T-cell (primary cell): ENCODE measurements at regions not wholly inside any gene's neighbourhood (a gene's known extent, or its start where the extent isn't known, plus 50 kb on each side); places are given as distances from the start of the nearest gene placed in this dataset.
"Not testable (repeated sequence)": the region's sequence is repeated elsewhere in the genome, so short reads cannot be mapped to it uniquely, and the experiment has no call there.

Experiments used
- ATAC-seq, 4 experiments: fragments of 200-7000 bp in 3 of 4; fragments of 150-1000 bp in 1 of 4; cut with Tn5 transposase; replicated peaks in 1 of 4; 1 replicate in 3 of 4; 2 replicates in 1 of 4; pipeline ENCODE4 v1.10.0; 2021; ENCODE audit warnings: moderate library complexity in 3 of 4, mild to moderate bottlenecking in 2 of 4, moderate number of reproducible peaks in 1 of 4
- CTCF ChIA-PET, 2 donors: fragments of 300-600 bp; sonication (Branson Sonifier 250); formaldehyde crosslinking; loops; one replicate each; lab custom pipeline; 2022; ENCODE audit warnings: antibody characterized with exemption in 2 of 2; lab: Charles Lee
- POLR2A ChIA-PET, 2 donors: fragments of 300-600 bp; sonication (Branson Sonifier 250); formaldehyde crosslinking; loops; one replicate each; lab custom pipeline; 2022; ENCODE audit warnings: antibody characterized with exemption in 2 of 2; lab: Charles Lee
- DNase-seq, 35 experiments: peaks; one replicate each; pipeline versions ENCODE4 v3.0.0 to v3.0.0-alpha.2; 2013 to 2023
- H3K27ac ChIP-seq: one replicate; pipeline ENCODE4 v1.5.1; 2013; ENCODE audit warnings: low read length
- H3K27me3 ChIP-seq, 2 experiments: replicated peaks in 1 of 2; 1 replicate in 1 of 2; 2 replicates in 1 of 2; pipeline versions ENCODE4 v1.6.1 to v1.7.0; 2013; ENCODE audit warnings: low read length in 1 of 2, mixed read lengths in 1 of 2; ENCODE audit not compliant: control insufficient read depth in 2 of 2, insufficient read depth in 2 of 2; ENCODE audit errors: extremely low read depth in 1 of 2
- H3K36me3 ChIP-seq, 2 donors: 1 replicate in 1 of 2; 2 replicates in 1 of 2; pipeline versions ENCODE4 v1.6.1 to v1.7.0; 2013; ENCODE audit warnings: low read length in 1 of 2; ENCODE audit not compliant: control insufficient read depth in 2 of 2, insufficient read depth in 1 of 2; ENCODE audit errors: extremely low read depth in 1 of 2
- H3K4me1 ChIP-seq, 2 experiments: 1 replicate in 1 of 2; 2 replicates in 1 of 2; pipeline versions ENCODE4 v1.6.1 to v1.7.0; 2013; ENCODE audit warnings: low read length in 2 of 2, mixed read lengths in 1 of 2; ENCODE audit not compliant: insufficient read depth in 2 of 2, control insufficient read depth in 1 of 2; ENCODE audit errors: extremely low read depth in 1 of 2
- H3K4me3 ChIP-seq, 2 donors: 1 replicate in 1 of 2; 2 replicates in 1 of 2; pipeline versions ENCODE4 v1.5.1 to v1.7.0; 2013; ENCODE audit warnings: mild to moderate bottlenecking in 2 of 2, low read length in 1 of 2, moderate library complexity in 1 of 2; ENCODE audit not compliant: control insufficient read depth in 1 of 2; ENCODE audit errors: extremely low read depth in 1 of 2
- H3K9me3 ChIP-seq: 2 replicates; pipeline ENCODE4 v1.7.0; 2013
- H3K27ac Mint-ChIP-seq, 2 donors: one replicate each; pipeline ENCODE4 v1.8.0; 2020 to 2021; ENCODE audit warnings: mild to moderate bottlenecking in 2 of 2, mixed read lengths in 2 of 2
- H3K27me3 Mint-ChIP-seq, 2 donors: one replicate each; pipeline ENCODE4 v1.8.0; 2021 to 2022; ENCODE audit warnings: mixed read lengths in 2 of 2
- H3K36me3 Mint-ChIP-seq: one replicate; pipeline ENCODE4 v1.8.0; 2021; ENCODE audit warnings: mixed read lengths
- H3K4me1 Mint-ChIP-seq, 3 donors: one replicate each; pipeline ENCODE4 v1.8.0; 2020 to 2022; ENCODE audit warnings: mixed read lengths in 3 of 3, mild to moderate bottlenecking in 1 of 3
- H3K4me3 Mint-ChIP-seq, 3 donors: one replicate each; pipeline ENCODE4 v1.8.0; 2020 to 2022; ENCODE audit warnings: mild to moderate bottlenecking in 3 of 3, mixed read lengths in 3 of 3, moderate library complexity in 3 of 3
- H3K9me3 Mint-ChIP-seq, 3 donors: one replicate each; pipeline ENCODE4 v1.8.0; 2020 to 2022; ENCODE audit warnings: mixed read lengths in 3 of 3
- WGBS: methylation state at CpG from one replicate; pipeline ENCODE4 v1.1.5; 2013; ENCODE audit warnings: missing lambda C conversion rate; ENCODE audit not compliant: insufficient coverage; 5-methylcytosine and 5-hydroxymethylcytosine counted together

DNA sequence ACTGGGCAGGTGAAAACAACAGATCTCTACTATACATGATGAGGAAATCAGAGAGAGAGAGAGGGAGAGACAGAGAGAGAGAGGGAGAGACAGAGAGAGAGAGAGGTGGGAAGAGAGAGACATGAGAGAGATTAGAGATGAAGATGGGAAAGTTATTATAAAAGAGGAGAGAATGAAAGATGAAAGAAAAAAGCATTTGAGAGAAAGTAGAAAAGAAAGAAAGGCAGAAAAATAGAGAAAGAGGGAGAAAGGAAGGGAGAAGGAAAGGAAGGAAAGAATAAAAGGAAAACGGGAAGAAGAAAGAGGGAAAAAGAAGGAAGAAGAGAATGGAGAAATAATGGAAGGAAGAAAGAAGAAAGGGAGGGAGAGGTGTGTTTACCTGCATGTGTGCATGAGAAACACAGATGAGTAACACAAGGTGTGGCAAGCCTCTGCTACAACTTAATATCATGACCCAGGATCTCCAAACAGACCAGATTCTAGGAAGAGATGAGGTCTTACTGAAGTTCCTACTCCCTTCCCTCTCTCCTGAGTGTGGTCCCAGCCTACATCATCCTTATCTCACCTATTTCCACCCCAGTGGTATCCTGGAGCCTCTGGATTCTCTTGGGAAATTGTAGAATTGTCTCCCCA, 176.3 kb downstream of the C12orf75 start:
- CTCF ChIA-PET: no interaction called here
- POLR2A ChIA-PET: no interaction called here
- Mint-ChIP-seq H3K27me3 (peaks cover 26 to 33% of the 10 kb centered on the region in 2 donors), H3K36me3 (no peaks in the 10 kb centered on the region), H3K9me3 (no peaks in the 10 kb centered on the region), H3K4me1 (no peaks in the 10 kb centered on the region), H3K4me3 (no peak overlapping the region), H3K27ac (no peak overlapping the region)
- H3K4me1 ChIP-seq: no peaks in the 10 kb centered on the region
- no peak overlapping the region for H3K27ac ChIP-seq
- 40% methylated on average over 1 of the region's 1 CpG for WGBS
- ATAC-seq (no peak), DNase-seq (no peak)
- H3K36me3 ChIP-seq: no peaks in the 10 kb centered on the region
- no peak overlapping the region for H3K4me3 ChIP-seq
- no peaks in the 10 kb centered on the region for H3K9me3 ChIP-seq
- H3K27me3 ChIP-seq: peaks cover 2 to 7% of the 10 kb centered on the region in 2 experiments

DNA sequence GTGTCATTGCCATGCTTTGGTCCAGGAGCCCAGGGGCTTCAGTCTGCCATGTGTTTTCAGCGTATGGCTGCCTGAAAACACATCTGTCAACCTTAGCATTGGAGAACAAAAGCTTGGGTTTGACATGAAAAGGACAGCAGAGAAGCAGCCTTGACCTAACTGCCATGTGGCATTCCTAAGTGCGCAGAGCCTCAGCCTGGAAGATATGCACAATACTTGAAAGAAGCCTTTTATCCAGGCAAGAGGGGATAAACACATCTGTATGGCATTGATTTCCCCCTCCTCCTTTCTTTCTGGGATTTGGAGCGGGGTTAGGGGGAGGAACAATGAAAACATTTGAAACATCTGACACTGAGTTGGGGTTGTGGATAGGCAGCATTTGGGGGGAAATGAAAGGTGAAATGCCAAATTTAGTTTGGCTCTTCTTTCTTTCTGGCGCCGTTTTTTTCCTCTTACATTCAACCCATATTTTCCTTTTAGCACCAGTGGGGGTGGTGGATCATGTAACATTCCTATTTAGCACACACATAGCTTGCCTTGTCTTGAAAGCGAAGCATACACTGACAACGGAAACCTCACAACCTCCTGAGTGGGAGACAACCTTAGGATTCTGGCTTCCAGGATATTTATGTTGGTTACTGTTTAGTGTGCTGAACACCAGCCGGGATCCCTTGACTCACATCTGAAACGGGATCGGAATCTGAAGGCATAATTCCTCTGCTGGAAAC, 177.0 kb downstream of the C12orf75 start:
- Mint-ChIP-seq H3K27me3 (peaks cover 24 to 32% of the 10 kb centered on the region in 2 donors), H3K9me3 (no peaks in the 10 kb centered on the region), H3K27ac (no peak overlapping the region), H3K4me3 (no peak overlapping the region), H3K36me3 (no peaks in the 10 kb centered on the region), H3K4me1 (no peaks in the 10 kb centered on the region)
- no peaks in the 10 kb centered on the region for H3K36me3 ChIP-seq
- 83% methylated on average over 1 of the region's 10 CpGs for WGBS
- no peak overlapping the region for H3K27ac ChIP-seq
- no peaks in the 10 kb centered on the region for H3K4me1 ChIP-seq
- ChIA-PET CTCF (no interaction called here), POLR2A (no interaction called here)
- ATAC-seq (no peak), DNase-seq (no peak)
- H3K4me3 ChIP-seq: no peak overlapping the region
- no peaks in the 10 kb centered on the region for H3K9me3 ChIP-seq
- peaks cover 2 to 7% of the 10 kb centered on the region in 2 experiments for H3K27me3 ChIP-seq

DNA sequence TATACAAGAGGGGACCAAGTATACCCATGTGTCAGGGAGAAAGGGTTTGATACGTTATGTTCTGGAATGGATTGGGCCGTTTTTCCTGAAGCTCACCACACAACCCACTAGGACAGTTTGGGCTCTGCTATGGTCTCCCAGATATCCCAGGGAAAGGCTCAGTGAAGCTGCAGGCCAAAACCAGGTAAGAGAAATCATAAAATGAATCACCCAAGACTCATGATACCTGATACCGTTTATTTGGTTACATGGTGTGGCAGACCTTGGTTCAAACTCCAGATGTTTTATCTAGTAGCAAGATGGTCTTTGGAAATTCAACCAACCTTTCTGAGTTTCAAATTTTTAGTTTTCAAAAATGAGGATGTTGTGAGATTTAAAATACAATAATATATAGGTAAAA, 177.6 kb downstream of the C12orf75 start:
- DNase-seq: no peak
- POLR2A ChIA-PET: no interaction called here
- no peaks in the 10 kb centered on the region for H3K36me3 Mint-ChIP-seq
- H3K4me1 Mint-ChIP-seq: no peaks in the 10 kb centered on the region
- CTCF ChIA-PET: interaction anchor here in 1 of 2 donors (0.7 kb wide), 1 partner anchor 621 kb away, joined by 3 read pairs; no protein-coding TSS in a partner anchor
- no peak overlapping the region for H3K4me3 Mint-ChIP-seq
- H3K27me3 ChIP-seq: peaks cover 2 to 7% of the 10 kb centered on the region in 2 experiments
- no peaks in the 10 kb centered on the region for H3K9me3 ChIP-seq
- peaks cover 20 to 27% of the 10 kb centered on the region in 2 donors for H3K27me3 Mint-ChIP-seq
- no peak for ATAC-seq
- H3K27ac Mint-ChIP-seq: no peak overlapping the region
- no peaks in the 10 kb centered on the region for H3K36me3 ChIP-seq
- WGBS: no CpG with 5 or more reads among the region's 3 CpGs
- H3K9me3 Mint-ChIP-seq: no peaks in the 10 kb centered on the region
- no peak overlapping the region for H3K4me3 ChIP-seq
- no peak overlapping the region for H3K27ac ChIP-seq
- H3K4me1 ChIP-seq: no peaks in the 10 kb centered on the region

DNA sequence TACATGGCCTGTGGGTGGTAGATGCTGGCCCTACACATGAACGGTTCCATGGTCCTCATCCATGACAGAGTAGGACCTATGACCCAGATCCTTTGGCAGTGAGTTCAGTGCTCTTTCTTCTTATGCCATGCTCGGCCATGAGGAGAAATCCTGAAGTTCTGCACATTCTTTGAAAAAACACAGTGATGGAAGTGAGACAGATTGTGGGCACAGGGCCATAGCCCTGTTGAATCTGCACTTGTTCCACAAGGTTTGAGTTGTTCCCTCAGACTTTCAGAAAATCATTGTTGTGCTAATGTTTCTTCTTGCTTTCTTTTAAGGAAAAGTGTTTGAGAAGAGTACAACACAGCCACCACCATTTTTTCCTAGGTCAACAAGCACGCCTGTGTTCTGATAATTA, 180.0 kb downstream of the C12orf75 start:
- no peak overlapping the region for H3K27ac ChIP-seq
- H3K4me3 ChIP-seq: no peak overlapping the region
- DNase-seq (no peak), ATAC-seq (no peak)
- no peak overlapping the region for H3K4me3 Mint-ChIP-seq
- no peaks in the 10 kb centered on the region for H3K36me3 ChIP-seq
- H3K36me3 Mint-ChIP-seq: no peaks in the 10 kb centered on the region
- POLR2A ChIA-PET: no interaction called here
- 42% methylated on average over 2 of the region's 3 CpGs for WGBS
- H3K9me3 Mint-ChIP-seq: no peaks in the 10 kb centered on the region
- no peaks in the 10 kb centered on the region for H3K9me3 ChIP-seq
- peaks cover 6 to 14% of the 10 kb centered on the region in 2 donors for H3K27me3 Mint-ChIP-seq
- no peaks in the 10 kb centered on the region for H3K4me1 Mint-ChIP-seq
- no peaks in the 10 kb centered on the region for H3K4me1 ChIP-seq
- peaks cover 2% of the 10 kb centered on the region in 2 experiments for H3K27me3 ChIP-seq
- CTCF ChIA-PET: no interaction called here
- H3K27ac Mint-ChIP-seq: no peak overlapping the region

DNA sequence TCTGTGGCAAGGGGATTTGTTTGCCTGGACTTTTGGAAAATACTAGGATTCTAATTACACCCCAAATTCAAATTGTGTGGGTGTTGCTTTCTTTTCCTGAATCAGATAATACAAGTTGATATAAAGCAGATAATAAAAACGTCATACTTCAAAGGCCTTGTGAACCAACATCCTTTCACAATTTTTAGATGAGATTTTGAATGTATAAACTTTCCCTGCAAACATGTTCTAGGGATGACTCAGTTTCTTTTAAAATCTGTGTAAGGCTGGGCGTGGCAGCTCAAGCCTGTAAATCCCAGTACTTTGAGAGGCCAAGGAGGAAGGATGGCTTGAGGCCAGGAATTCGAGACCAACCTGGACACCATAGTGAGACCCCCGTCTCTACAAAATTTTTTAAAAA, 182.4 kb downstream of the C12orf75 start:
- H3K9me3 Mint-ChIP-seq, H3K27ac ChIP-seq, H3K36me3 Mint-ChIP-seq, POLR2A ChIA-PET, DNase-seq, ATAC-seq, H3K27ac Mint-ChIP-seq, H3K4me3 Mint-ChIP-seq, H3K4me3 ChIP-seq, H3K27me3 ChIP-seq, H3K4me1 ChIP-seq, H3K36me3 ChIP-seq, H3K9me3 ChIP-seq, H3K4me1 Mint-ChIP-seq, H3K27me3 Mint-ChIP-seq: not testable (repeated sequence)
- CTCF ChIA-PET: interaction anchor here in 1 of 2 donors (0.6 kb wide), 1 partner anchor 20 kb away, joined by 4 read pairs; no protein-coding TSS in a partner anchor
- WGBS: 63% methylated on average over 2 of the region's 4 CpGs

DNA sequence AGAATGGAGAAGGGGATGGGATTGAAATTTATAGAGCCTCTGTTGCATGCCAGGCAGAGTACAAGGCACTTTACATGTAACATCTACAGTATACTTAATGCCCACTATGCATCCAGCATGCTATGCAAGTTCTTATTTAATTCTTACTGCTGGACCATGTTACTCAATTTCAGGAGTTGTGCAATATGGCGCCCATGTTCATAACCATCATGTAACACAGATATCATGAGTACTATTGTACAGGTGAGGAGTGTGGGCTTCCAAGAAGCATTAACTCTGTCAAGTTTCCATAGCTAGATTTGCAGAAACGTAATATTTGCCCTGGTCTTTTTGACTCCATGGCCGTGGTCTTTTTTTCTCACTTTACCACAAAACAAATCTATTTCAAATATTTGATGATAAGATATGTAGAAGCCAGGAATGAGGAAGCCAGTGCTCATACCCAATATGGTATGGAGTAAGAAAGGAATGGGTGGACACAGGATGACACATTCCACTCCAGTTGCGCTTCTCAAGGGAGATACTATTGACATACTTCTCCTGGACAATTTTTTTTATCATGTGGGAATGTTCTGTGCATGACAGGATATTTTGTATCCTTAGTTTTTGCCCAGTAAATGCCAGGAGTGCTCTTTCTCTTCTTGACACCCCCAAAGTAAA, 191.8 kb downstream of the C12orf75 start:
- no peaks in the 10 kb centered on the region for H3K4me1 Mint-ChIP-seq
- no peak overlapping the region for H3K27ac ChIP-seq
- H3K4me3 ChIP-seq: no peak overlapping the region
- peaks cover 0 to 4% of the 10 kb centered on the region in 2 experiments for H3K27me3 ChIP-seq
- POLR2A ChIA-PET: no interaction called here
- H3K9me3 Mint-ChIP-seq: peaks cover 0 to 10% (median 0%) of the 10 kb centered on the region in 3 donors
- no CpG with 5 or more reads among the region's 4 CpGs for WGBS
- peaks cover 2 to 16% of the 10 kb centered on the region in 2 donors for H3K27me3 Mint-ChIP-seq
- ATAC-seq: no peak
- H3K36me3 Mint-ChIP-seq: no peaks in the 10 kb centered on the region
- no peak overlapping the region for H3K4me3 Mint-ChIP-seq
- CTCF ChIA-PET: no interaction called here
- H3K9me3 ChIP-seq: no peaks in the 10 kb centered on the region
- H3K27ac Mint-ChIP-seq: no peak overlapping the region
- no peaks in the 10 kb centered on the region for H3K36me3 ChIP-seq
- no peaks in the 10 kb centered on the region for H3K4me1 ChIP-seq
- DNase-seq: no peak
